Heart left ventricle (tissue), 16 donors: ENCODE measurements at regions not wholly inside any gene's neighbourhood (a gene's known extent, or its start where the extent isn't known, plus 50 kb on each side); places are given as distances from the start of the nearest gene placed in this dataset.

Source experiments
- ATAC-seq, 4 donors: fragments of 200-7000 bp; cut with Tn5 transposase; one replicate each; pipeline ENCODE4 v1.9.1; 2020 to 2022; ENCODE audit warnings: moderate library complexity in 4 of 4, mild to moderate bottlenecking in 3 of 4, moderate number of reproducible peaks in 1 of 4
- DNase-seq, 5 donors: peaks; one replicate each; pipeline ENCODE4 v3.0.0-alpha.2; 2020
- H3K27ac ChIP-seq, 12 donors: fragments of 200-600 bp; sonication (generic) in 4 of 12; one replicate each; pipeline versions ENCODE4 v1.5.0 to v1.8.0; 2016 to 2022; ENCODE audit warnings: mild to moderate bottlenecking in 2 of 12
- H3K27me3 ChIP-seq, 9 donors: fragments of 200-600 bp; sonication (generic) in 2 of 9; one replicate each; pipeline versions ENCODE4 v1.5.1 to v1.8.0; 2016 to 2022; ENCODE audit warnings: mild to moderate bottlenecking in 3 of 9
- H3K36me3 ChIP-seq, 9 donors: fragments of 200-600 bp; sonication (generic) in 2 of 9; one replicate each; pipeline versions ENCODE4 v1.5.0 to v1.8.0; 2018 to 2022; ENCODE audit warnings: mild to moderate bottlenecking in 2 of 9
- H3K4me1 ChIP-seq, 12 donors: fragments of 200-600 bp; sonication (generic) in 4 of 12; one replicate each; pipeline versions ENCODE4 v1.5.0 to v1.8.0; 2016 to 2022; ENCODE audit warnings: mild to moderate bottlenecking in 3 of 12
- H3K4me3 ChIP-seq, 12 donors: fragments of 200-600 bp; sonication (generic) in 4 of 12; one replicate each; pipeline versions ENCODE4 v1.5.0 to v1.8.0; 2017 to 2022; ENCODE audit warnings: mild to moderate bottlenecking in 9 of 12, moderate library complexity in 4 of 12
- H3K9me3 ChIP-seq, 12 donors: fragments of 200-600 bp; sonication (generic) in 4 of 12; one replicate each; pipeline versions ENCODE4 v1.5.0 to v1.8.0; 2016 to 2022; ENCODE audit warnings: mild to moderate bottlenecking in 1 of 12
- CTCF ChIP-seq, 12 donors: fragments of 200-600 bp; sonication (generic) in 4 of 12; IDR thresholded peaks; one replicate each; pipeline versions ENCODE4 v1.5.0 to v1.8.0; 2018 to 2022; ENCODE audit warnings: antibody characterized with exemption in 12 of 12, mild to moderate bottlenecking in 5 of 12
- POLR2A ChIP-seq, 2 donors: fragments of 450-650 bp; IDR thresholded peaks; one replicate each; pipeline ENCODE4 v1.6.1; 2017; ENCODE audit warnings: antibody characterized with exemption in 2 of 2, mild to moderate bottlenecking in 2 of 2, moderate library complexity in 2 of 2
- WGBS, 4 donors: extraction: QIAGEN DNeasy Blood & Tissue Kit in 2 of 4; methylation state at CpG; one replicate each; pipeline versions ENCODE4 v1.1.5 to v1.1.7; 2013 to 2018; 5-methylcytosine and 5-hydroxymethylcytosine counted together
- intact Hi-C, 10 donors: fragments of 100-400 bp; cut with DNase I; formaldehyde crosslinking; loops; one replicate each; pipeline versions ENCODE4 v1.11.1 to v1.14.2; 2022
- donor health status: ischemic (EF 13 %, LVEDD 7.1; RV severe dilation, severe dysfunction).
- donor health status: healthy with polysubstance abuse.
- donor health status: DM: no; HTN: yes; CAD: no.
- donor health status: DM: no; HTN: no; CAD: no.
- donor health status: ischemic (EF 25% LVEDD 6.9; RV normal size, moderate dysfunction).
- donor health status: ischemic (EF 25% LVEDD 5.7; RV mildly dilated, moderate dysfunction).
- donor health status: healthy.
- donor health status: DM: yes; HTN: yes; CAD: no.
- donor health status: ischemic (EF 35%, LVEDD 5.7; RV mildly dilated, moderate dysfunction).
- donor health status: nonischemic (EF 11% LVEDD 7.7; RV severe dilation, severe dysfunction).
- donor health status: DM: yes; HTN: yes; CAD: no.
- donor health status: PGD.
- donor health status: ischemic (EF 29% LVEDD 5.4; RV normal size, mild dysfunction).
- donor health status: nonischemic (EF 23%, LVEDD 6.1; RV moderate dilation, normal function).

GRCh38 chr14:85824526-85824925, 294.6 kb downstream of the FLRT2 start:
- Histone ChIP-seq H3K4me1 (no peaks in the 10 kb centered on the region), H3K27ac (no peak overlapping the region), H3K36me3 (no peaks in the 10 kb centered on the region), H3K27me3 (peaks cover 0 to 3% (median 0%) of the 10 kb centered on the region in 9 donors), H3K9me3 (no peaks in the 10 kb centered on the region), H3K4me3 (no peak overlapping the region)
- TF ChIP-seq CTCF (IDR thresholded peaks at IDR 0.05) (no peak), POLR2A (IDR thresholded peaks at IDR 0.05) (no peak)
- 92 to 96% (median 95%) methylated on average over 1 of the region's 1 CpG for WGBS, 4 donors
- DNase-seq (no peak), ATAC-seq (no peak)
- intact Hi-C loops = no loop called here

- Histone ChIP-seq H3K4me1 (no peaks in the 10 kb centered on the region), H3K4me3 (no peak overlapping the region), H3K36me3 (no peaks in the 10 kb centered on the region), H3K9me3 (no peaks in the 10 kb centered on the region), H3K27ac (no peak overlapping the region), H3K27me3 (peaks cover 0 to 3% (median 0%) of the 10 kb centered on the region in 9 donors)
- WGBS, 4 donors = 64 to 78% (median 71%) methylated on average over 3 of the region's 3 CpGs
- ATAC-seq = no peak
- intact Hi-C loops = no loop called here
- TF ChIP-seq CTCF (IDR thresholded peaks at IDR 0.05) (no peak), POLR2A (IDR thresholded peaks at IDR 0.05) (no peak)
- no peak for DNase-seq
Observed at GRCh38 chr14:85822236-85822635, 292.3 kb downstream of the FLRT2 start.

- H3K27ac ChIP-seq = no peak overlapping the region
- no peaks in the 10 kb centered on the region for H3K4me1 ChIP-seq
- ATAC-seq = no peak
- 89 to 100% (median 89%) methylated on average over 1 of the region's 1 CpG for WGBS, 4 donors
- intact Hi-C loops = no loop called here
- no peaks in the 10 kb centered on the region for H3K36me3 ChIP-seq
- DNase-seq = no peak
- no peak for TF ChIP-seq CTCF (IDR thresholded peaks at IDR 0.05)
- TF ChIP-seq POLR2A (IDR thresholded peaks at IDR 0.05) = no peak
- H3K4me3 ChIP-seq = no peak overlapping the region
- H3K27me3 ChIP-seq = no peaks in the 10 kb centered on the region
- no peaks in the 10 kb centered on the region for H3K9me3 ChIP-seq
Observed at GRCh38 chr14:85817430-85817829, 287.5 kb downstream of the FLRT2 start.

GRCh38 chr14:85813040-85813439, 283.1 kb downstream of the FLRT2 start:
- Histone ChIP-seq H3K27me3 (no peaks in the 10 kb centered on the region), H3K36me3 (no peaks in the 10 kb centered on the region), H3K4me3 (no peak overlapping the region), H3K4me1 (no peaks in the 10 kb centered on the region), H3K27ac (no peak overlapping the region), H3K9me3 (no peaks in the 10 kb centered on the region)
- 75 to 86% (median 79%) methylated on average over 2 of the region's 2 CpGs for WGBS, 4 donors
- no peak for DNase-seq
- intact Hi-C loops = no loop called here
- TF ChIP-seq CTCF (IDR thresholded peaks at IDR 0.05) (no peak), POLR2A (IDR thresholded peaks at IDR 0.05) (no peak)
- ATAC-seq = no peak
